SKM-1 (cell line): ENCODE measurements at regions not wholly inside any gene's neighbourhood (a gene's known extent, or its start where the extent isn't known, plus 50 kb on each side); places are given as distances from the start of the nearest gene placed in this dataset.

Source experiments
- DNase-seq: peaks from one replicate; lab custom pipeline; 2025; ENCODE audit not compliant: unreplicated experiment; lab: John Stamatoyannopoulos, UW

GRCh38 chr4:163755013-163755412 lies 260.5 kb downstream of the TMA16 start:
- DNase-seq = no peak

GRCh38 chr4:163757219-163757618 lies 262.7 kb downstream of the TMA16 start:
- DNase-seq = no peak

GRCh38 chr4:163758032-163758431 lies 263.5 kb downstream of the TMA16 start:
- DNase-seq = no peak

GRCh38 chr4:163762741-163763140 lies 268.3 kb downstream of the TMA16 start:
- DNase-seq = no peak

- no peak for DNase-seq
Observed at GRCh38 chr4:163764569-163764968, 270.1 kb downstream of the TMA16 start.

- no peak for DNase-seq
Observed at GRCh38 chr4:163768014-163768413, 273.5 kb downstream of the TMA16 start.

GRCh38 chr4:163772238-163772637 lies 277.7 kb downstream of the TMA16 start:
- DNase-seq = no peak

GRCh38 chr4:163773940-163774339 lies 279.4 kb downstream of the TMA16 start:
- DNase-seq = no peak

GRCh38 chr4:163776957-163777356 lies 282.5 kb downstream of the TMA16 start:
- DNase-seq = no peak

GRCh38 chr4:163781726-163782125 lies 287.2 kb downstream of the TMA16 start:
- DNase-seq = no peak

- DNase-seq = no peak
Observed at GRCh38 chr4:163790231-163790630, 295.7 kb downstream of the TMA16 start.

- no peak for DNase-seq
Observed at GRCh38 chr4:163795885-163796284, 301.4 kb downstream of the TMA16 start.

- DNase-seq = no peak
Observed at GRCh38 chr4:163804001-163804400, 309.5 kb downstream of the TMA16 start.

- no peak for DNase-seq
Observed at GRCh38 chr4:163806653-163807052, 312.2 kb downstream of the TMA16 start.

- no peak for DNase-seq
Observed at GRCh38 chr4:163808011-163808410, 313.5 kb downstream of the TMA16 start.

GRCh38 chr4:163810755-163811154 lies 316.3 kb downstream of the TMA16 start:
- no peak for DNase-seq

- no peak for DNase-seq
Observed at GRCh38 chr4:163815776-163816175, 321.3 kb downstream of the TMA16 start.

GRCh38 chr4:163816494-163816893 lies 322.0 kb downstream of the TMA16 start:
- DNase-seq = no peak

- DNase-seq = no peak
Observed at GRCh38 chr4:163818673-163819072, 324.2 kb downstream of the TMA16 start.

GRCh38 chr4:163833669-163834068 lies 339.2 kb downstream of the TMA16 start:
- no peak for DNase-seq

- no peak for DNase-seq
Observed at GRCh38 chr4:163846008-163846407, 351.5 kb downstream of the TMA16 start.

- DNase-seq = no peak
Observed at GRCh38 chr4:163852246-163852645, 357.8 kb downstream of the TMA16 start.

- DNase-seq = no peak
Observed at GRCh38 chr4:163857903-163858302, 363.4 kb downstream of the TMA16 start.

GRCh38 chr4:163858515-163858914 lies 364.0 kb downstream of the TMA16 start:
- DNase-seq = no peak
